H1 (cell line): ENCODE measurements at regions not wholly inside any gene's neighbourhood (a gene's known extent, or its start where the extent isn't known, plus 50 kb on each side); places are given as distances from the start of the nearest gene placed in this dataset.

Experiments used
- CTCF ChIA-PET: fragments of 300-600 bp; sonication (Branson Sonifier 250); formaldehyde crosslinking; loops from one replicate; lab custom pipeline; 2021; ENCODE audit not compliant: partially characterized antibody; lab: Charles Lee
- POLR2A ChIA-PET: fragments of 300-600 bp; sonication (Branson Sonifier 250); formaldehyde crosslinking; loops from one replicate; lab custom pipeline; 2021; ENCODE audit warnings: inconsistent platforms; ENCODE audit not compliant: partially characterized antibody; lab: Charles Lee
- DNase-seq, 2 experiments: peaks; one replicate each; pipeline versions ENCODE4 v3.0.0 to v3.0.0-alpha.2; 2010 to 2022; ENCODE audit warnings: low spot score in 2 of 2, low read depth in 1 of 2, mixed read lengths in 1 of 2
- FAIRE-seq: peaks from 2 replicates; lab custom pipeline; 2011; peaks lifted over from hg19 to GRCh38; lab: Jason Lieb, UNC
- H2AFZ ChIP-seq: 2 replicates; pipeline ENCODE4 v1.8.1; 2012; ENCODE audit warnings: low read length, inconsistent platforms
- H2AK5ac ChIP-seq: 2 replicates; pipeline ENCODE4 v1.6.1; 2013; ENCODE audit warnings: low read depth, low read length
- H2BK120ac ChIP-seq: replicated peaks from 2 replicates; pipeline ENCODE3; 2013; ENCODE audit warnings: low read depth, low read length, inconsistent platforms
- H2BK12ac ChIP-seq: 2 replicates; pipeline ENCODE4 v1.6.1; 2013; ENCODE audit warnings: low read depth, low read length
- H2BK15ac ChIP-seq: 2 replicates; pipeline ENCODE4 v1.6.1; 2013; ENCODE audit warnings: low read length
- H2BK20ac ChIP-seq: 2 replicates; pipeline ENCODE4 v1.6.1; 2013; ENCODE audit warnings: low read length
- H2BK5ac ChIP-seq: 2 replicates; pipeline ENCODE4 v1.6.1; 2013; ENCODE audit warnings: low read depth, low read length
- H3K14ac ChIP-seq: 2 replicates; pipeline ENCODE4 v1.6.1; 2013; ENCODE audit warnings: inconsistent platforms; ENCODE audit not compliant: insufficient read length
- H3K18ac ChIP-seq: 2 replicates; pipeline ENCODE4 v1.6.1; 2013; ENCODE audit warnings: low read length; ENCODE audit errors: extremely low read depth
- H3K23ac ChIP-seq: 2 replicates; pipeline ENCODE4 v1.6.1; 2013; ENCODE audit warnings: inconsistent platforms; ENCODE audit not compliant: insufficient read length
- H3K23me2 ChIP-seq: 2 replicates; pipeline ENCODE4 v1.6.1; 2013; ENCODE audit warnings: low read depth, low read length
- H3K27ac ChIP-seq: 2 replicates; pipeline ENCODE4 v1.6.1; 2011; ENCODE audit warnings: low read depth, low read length, inconsistent platforms
- H3K27me3 ChIP-seq, 4 experiments: replicated peaks in 1 of 4; 1 replicate in 1 of 4; 2 replicates in 3 of 4; pipeline versions ENCODE4 v1.6.1 to v1.8.1; 2011 to 2013; ENCODE audit warnings: low read length in 3 of 4, mild to moderate bottlenecking in 3 of 4, inconsistent platforms in 2 of 4, mixed read lengths in 2 of 4, moderate library complexity in 1 of 4; ENCODE audit not compliant: control insufficient read depth in 3 of 4, insufficient read depth in 3 of 4; ENCODE audit errors: extremely low read depth in 1 of 4
- H3K36me3 ChIP-seq, 4 experiments: 2 replicates each; pipeline versions ENCODE4 v1.6.1 to v1.8.1; 2011 to 2013; ENCODE audit warnings: mild to moderate bottlenecking in 4 of 4, low read length in 3 of 4, moderate library complexity in 2 of 4, control low read depth in 1 of 4, inconsistent platforms in 1 of 4; ENCODE audit not compliant: insufficient read depth in 4 of 4, control insufficient read depth in 2 of 4
- H3K4ac ChIP-seq: replicated peaks from 2 replicates; pipeline ENCODE3; 2013; ENCODE audit warnings: low read length, low read depth, mixed read lengths, inconsistent platforms; ENCODE audit not compliant: insufficient read length
- H3K4me1 ChIP-seq, 4 experiments: replicated peaks in 1 of 4; 1 replicate in 1 of 4; 2 replicates in 3 of 4; pipeline versions ENCODE4 v1.6.1 to v1.8.1; 2011 to 2013; ENCODE audit warnings: low read length in 3 of 4, inconsistent platforms in 2 of 4, mixed read lengths in 1 of 4; ENCODE audit not compliant: insufficient read depth in 4 of 4, control insufficient read depth in 3 of 4
- H3K4me2 ChIP-seq, 2 experiments: 2 replicates each; pipeline versions ENCODE4 v1.6.1 to v1.8.1; 2011 to 2013; ENCODE audit warnings: low read depth in 2 of 2, low read length in 2 of 2, control low read depth in 1 of 2, inconsistent platforms in 1 of 2, mild to moderate bottlenecking in 1 of 2; ENCODE audit not compliant: insufficient read depth in 1 of 2
- H3K4me3 ChIP-seq, 4 experiments: fragments of 200-600, 300-600 bp in 1 of 4; sonication (generic), shearing (Covaris generic), sonication (Bioruptor Twin) in 1 of 4; 2 replicates each; pipeline versions ENCODE4 v1.5.1 to v1.8.1; 2011 to 2016; ENCODE audit warnings: low read length in 4 of 4, low read depth in 3 of 4, control low read depth in 2 of 4, inconsistent platforms in 2 of 4, mild to moderate bottlenecking in 2 of 4, mixed read lengths in 1 of 4, moderate library complexity in 1 of 4; ENCODE audit not compliant: insufficient read depth in 2 of 4; ENCODE audit errors: extremely low read depth in 1 of 4
- H3K56ac ChIP-seq: replicated peaks from 2 replicates; pipeline ENCODE3; 2013; ENCODE audit warnings: low read depth, mild to moderate bottlenecking, mixed read lengths, low read length, inconsistent platforms; ENCODE audit not compliant: insufficient read length
- H3K79me1 ChIP-seq: 2 replicates; pipeline ENCODE4 v1.6.1; 2013; ENCODE audit warnings: low read depth, low read length, control low read depth
- H3K79me2 ChIP-seq, 2 experiments: 2 replicates each; pipeline versions ENCODE4 v1.6.1 to v1.8.1; 2012 to 2013; ENCODE audit warnings: low read length in 2 of 2, mild to moderate bottlenecking in 2 of 2, inconsistent platforms in 1 of 2; ENCODE audit not compliant: insufficient read depth in 2 of 2, control insufficient read depth in 1 of 2
- H3K9ac ChIP-seq, 4 experiments: replicated peaks in 1 of 4; 1 replicate in 1 of 4; 2 replicates in 3 of 4; pipeline versions ENCODE4 v1.6.1 to v1.8.1; 2011 to 2013; ENCODE audit warnings: low read depth in 3 of 4, low read length in 3 of 4, control low read depth in 2 of 4, mild to moderate bottlenecking in 2 of 4, moderate library complexity in 2 of 4, inconsistent platforms in 1 of 4; ENCODE audit errors: extremely low read depth in 1 of 4
- H3K9me3 ChIP-seq, 2 experiments: 2 replicates each; pipeline versions ENCODE4 v1.6.1 to v1.8.1; 2012 to 2013; ENCODE audit warnings: mild to moderate bottlenecking in 2 of 2, moderate library complexity in 2 of 2, control low read depth in 1 of 2, inconsistent platforms in 1 of 2, low read depth in 1 of 2, low read length in 1 of 2, mixed read lengths in 1 of 2; ENCODE audit not compliant: insufficient read depth in 2 of 2
- H4K20me1 ChIP-seq, 2 experiments: replicated peaks in 1 of 2; 2 replicates each; pipeline versions ENCODE3 to v1.8.1; 2011 to 2013; ENCODE audit warnings: inconsistent platforms in 2 of 2, low read length in 2 of 2, mild to moderate bottlenecking in 1 of 2; ENCODE audit not compliant: insufficient read depth in 2 of 2, control insufficient read depth in 1 of 2
- H4K5ac ChIP-seq: 2 replicates; pipeline ENCODE4 v1.6.1; 2013; ENCODE audit warnings: low read length, low read depth, mixed read lengths, inconsistent platforms; ENCODE audit not compliant: insufficient read length
- H4K8ac ChIP-seq: 2 replicates; pipeline ENCODE4 v1.8.0; 2013; ENCODE audit warnings: mild to moderate bottlenecking, moderate library complexity, low read length, inconsistent platforms; ENCODE audit not compliant: insufficient read depth; ENCODE audit errors: extremely low read depth
- H4K91ac ChIP-seq: replicated peaks from 2 replicates; pipeline ENCODE3; 2013; ENCODE audit warnings: low read length, mixed read lengths, inconsistent platforms; ENCODE audit not compliant: insufficient read length
- CHD1 ChIP-seq: IDR thresholded peaks from 2 replicates; pipeline ENCODE4 v1.6.1; 2012; ENCODE audit warnings: low read depth, low read length, improper control_type of control experiment
- FOSL1 ChIP-seq: IDR thresholded peaks from 2 replicates; pipeline ENCODE4 v1.6.1; 2011; ENCODE audit warnings: mild to moderate bottlenecking, low read depth, low read length, moderate library complexity; ENCODE audit not compliant: insufficient read depth
- WGBS, 2 experiments: shearing (Covaris generic) in 1 of 2; methylation state at CpG; one replicate each; pipeline versions ENCODE4 v1.1.6 to v1.1.7; 2013 to 2015; ENCODE audit warnings: low lambda C conversion rate in 2 of 2, mixed read lengths in 2 of 2, inconsistent platforms in 1 of 2, low coverage in 1 of 2, missing lambda C conversion rate in 1 of 2; ENCODE audit not compliant: insufficient replicate concordance in 2 of 2, insufficient coverage in 1 of 2, insufficient read length in 1 of 2; ENCODE audit errors: extremely low coverage in 1 of 2, missing lambda C conversion rate in 1 of 2; 5-methylcytosine and 5-hydroxymethylcytosine counted together

- H3K79me1 ChIP-seq: no peaks in the 10 kb centered on the region
- H3K18ac ChIP-seq: no peak overlapping the region
- WGBS, 2 experiments: 92% methylated on average over 3 of the region's 3 CpGs; no CpG with 5 or more reads in 1 of the 2 experiments
- H4K5ac ChIP-seq: no peak overlapping the region
- H3K56ac ChIP-seq: no peak overlapping the region
- no peaks in the 10 kb centered on the region for H3K23me2 ChIP-seq
- no peak overlapping the region for H3K4me3 ChIP-seq
- CTCF ChIA-PET: no interaction called here
- H3K23ac ChIP-seq: no peak overlapping the region
- no peaks in the 10 kb centered on the region for H4K20me1 ChIP-seq
- H2BK12ac ChIP-seq: no peak overlapping the region
- H3K79me2 ChIP-seq: no peaks in the 10 kb centered on the region
- H3K27ac ChIP-seq: no peak overlapping the region
- no peak overlapping the region for H2BK120ac ChIP-seq
- no peak overlapping the region for H3K14ac ChIP-seq
- no peak overlapping the region for H4K8ac ChIP-seq
- no peak for DNase-seq
- no peak overlapping the region for H2AFZ ChIP-seq
- H3K9ac ChIP-seq: no peak overlapping the region
- TF ChIP-seq FOSL1: no peak
- TF ChIP-seq CHD1: no peak
- H4K91ac ChIP-seq: no peak overlapping the region
- H3K4me1 ChIP-seq: no peaks in the 10 kb centered on the region
- H2AK5ac ChIP-seq: no peak overlapping the region
- H3K9me3 ChIP-seq: no peaks in the 10 kb centered on the region
- FAIRE-seq: no peak
- no peak overlapping the region for H3K4ac ChIP-seq
- POLR2A ChIA-PET: no interaction called here
- H2BK5ac ChIP-seq: no peak overlapping the region
- no peak overlapping the region for H2BK20ac ChIP-seq
- no peaks in the 10 kb centered on the region for H3K27me3 ChIP-seq
- H2BK15ac ChIP-seq: no peak overlapping the region
- no peaks in the 10 kb centered on the region for H3K36me3 ChIP-seq
- no peak overlapping the region for H3K4me2 ChIP-seq
These were observed 352.2 kb downstream of the IDS start for GRCh38 chrX:149152941-149153340.
